GM21423 (cell line): ENCODE measurements at regions not wholly inside any gene's neighbourhood (a gene's known extent, or its start where the extent isn't known, plus 50 kb on each side); places are given as distances from the start of the nearest gene placed in this dataset.
"Not testable (repeated sequence)": the region's sequence is repeated elsewhere in the genome, so short reads cannot be mapped to it uniquely, and the experiment has no call there.

ENCODE experiments used
- ATAC-seq: cut with Tn5 transposase; IDR thresholded peaks from one replicate; pipeline ENCODE4 v1.9.1; 2021; ENCODE audit warnings: mild to moderate bottlenecking, moderate library complexity; ENCODE audit not compliant: unreplicated experiment

- no peak for ATAC-seq
These were observed 935.2 kb downstream of the TBL1XR1 start for GRCh38 chr3:176262071-176262470.

DNA sequence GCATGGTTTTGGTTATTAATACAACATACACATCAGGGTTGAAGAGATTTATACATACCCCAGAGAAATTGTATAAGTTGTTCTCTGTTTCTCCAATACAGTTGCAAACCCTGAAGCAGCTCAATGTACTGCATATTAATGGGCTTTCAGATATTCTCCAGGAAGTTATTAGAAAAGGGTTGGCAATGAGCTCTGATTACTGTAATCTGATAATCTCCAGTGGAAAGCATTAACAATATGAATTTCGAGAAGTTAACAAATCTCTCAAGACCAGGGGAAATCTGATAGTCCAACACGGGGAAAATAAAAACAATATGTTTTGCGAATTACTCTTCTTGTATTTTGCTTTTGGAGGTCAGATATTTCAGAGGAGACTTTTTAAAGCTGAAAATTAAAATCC lies 950.1 kb downstream of the TBL1XR1 start:
- ATAC-seq, result no peak

DNA sequence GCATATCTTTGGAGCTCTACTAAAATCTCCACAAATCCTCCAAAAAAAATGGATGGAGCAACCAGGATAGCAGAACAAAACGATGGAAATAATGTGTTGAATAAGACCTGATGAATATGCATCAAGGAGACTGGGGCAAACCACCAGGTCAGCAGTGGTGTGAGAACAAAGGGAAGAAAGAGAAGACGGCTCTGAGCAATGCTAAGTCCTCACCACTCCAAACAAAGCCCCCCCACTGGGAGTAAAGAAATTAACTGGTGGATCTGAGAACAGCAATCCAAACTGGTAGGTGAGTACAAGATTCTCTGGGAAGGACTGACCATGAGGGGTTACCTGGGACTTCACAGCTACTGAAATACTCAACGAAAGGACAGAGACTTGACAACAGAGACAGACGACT lies 977.3 kb downstream of the TBL1XR1 start:
- ATAC-seq, result no peak

- no peak for ATAC-seq
These were observed 982.5 kb downstream of the TBL1XR1 start for GRCh38 chr3:176214758-176215157.

DNA sequence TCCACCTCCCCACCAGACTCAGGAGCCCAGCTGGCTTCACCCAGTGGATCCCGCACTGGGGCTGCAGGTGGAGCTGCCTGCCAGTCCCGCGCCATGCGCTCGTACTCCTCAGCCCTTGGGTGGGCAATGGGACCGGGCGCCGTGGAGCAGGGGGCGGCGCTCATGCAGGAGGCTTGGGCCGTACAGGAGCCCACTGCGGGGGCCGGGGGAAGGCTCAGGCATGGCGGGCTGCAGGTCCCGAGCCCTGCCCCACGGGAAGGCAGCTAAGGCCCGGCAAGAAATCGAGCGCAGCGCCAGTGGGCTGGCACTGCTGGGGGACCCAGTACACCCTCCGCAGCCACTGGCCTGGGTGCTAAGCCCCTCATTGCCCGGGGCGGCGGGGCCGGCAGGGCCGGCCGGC lies 984.0 kb downstream of the TBL1XR1 start:
- not testable (repeated sequence) for ATAC-seq

DNA sequence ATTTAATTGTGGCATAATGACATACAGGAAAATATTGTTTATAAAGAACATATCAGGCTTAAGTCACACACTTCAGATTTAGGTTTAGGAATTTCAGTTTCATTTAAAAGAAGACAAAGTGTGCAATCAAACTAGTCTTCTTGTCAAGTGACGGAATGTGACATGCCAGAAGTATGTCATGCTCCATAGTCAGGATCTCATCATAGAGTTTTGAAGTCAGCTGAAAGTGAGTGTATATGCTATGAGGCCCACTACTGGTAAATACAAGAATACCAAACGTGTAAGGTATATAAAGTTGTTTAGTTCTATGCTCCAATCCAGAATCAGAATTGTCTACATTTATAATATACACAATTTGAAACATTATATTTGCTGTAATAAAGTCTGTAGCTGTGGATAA lies 988.4 kb downstream of the TBL1XR1 start:
- ATAC-seq, result no peak

DNA sequence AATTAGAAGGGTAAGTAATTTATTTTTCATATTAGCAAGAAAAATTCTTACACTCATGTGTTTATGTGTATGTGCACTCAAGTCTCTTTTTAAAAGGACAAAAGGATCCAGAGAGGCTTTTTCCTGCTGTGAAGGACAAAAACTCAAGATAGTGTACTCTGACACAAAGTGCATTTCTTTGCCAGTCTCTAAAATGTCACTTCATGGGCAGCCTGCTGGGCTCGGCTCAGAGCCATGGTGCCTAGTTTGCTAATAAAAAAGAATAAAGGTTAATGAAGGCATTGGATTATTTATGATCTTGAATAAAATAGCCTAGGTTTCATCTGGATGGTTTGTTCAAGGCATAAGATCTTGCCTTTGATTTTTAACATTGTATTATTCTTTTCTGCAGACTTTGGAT lies 989.0 kb downstream of the TBL1XR1 start:
- ATAC-seq, result no peak

DNA sequence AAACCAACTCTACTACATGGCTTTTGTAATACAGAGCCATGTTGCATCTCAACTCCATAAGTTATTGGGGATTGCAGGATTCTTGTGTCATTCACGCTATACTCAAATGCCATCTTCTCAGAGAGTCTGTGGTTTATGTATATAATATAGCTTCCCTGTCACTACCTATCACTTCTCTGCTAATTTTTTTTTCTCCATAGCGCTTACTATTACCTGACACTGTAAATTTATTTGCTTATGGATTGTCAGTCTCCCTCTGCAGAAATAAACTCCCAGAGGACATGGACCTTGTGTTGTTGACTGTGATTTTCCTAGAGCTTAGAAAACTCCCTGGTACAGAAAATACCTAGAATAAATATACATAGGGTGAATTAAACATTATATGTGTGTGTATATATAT lies 990.5 kb downstream of the TBL1XR1 start:
- ATAC-seq, result no peak

GRCh38 chr3:176202652-176203051 lies 994.6 kb downstream of the TBL1XR1 start:
- ATAC-seq, result no peak

DNA sequence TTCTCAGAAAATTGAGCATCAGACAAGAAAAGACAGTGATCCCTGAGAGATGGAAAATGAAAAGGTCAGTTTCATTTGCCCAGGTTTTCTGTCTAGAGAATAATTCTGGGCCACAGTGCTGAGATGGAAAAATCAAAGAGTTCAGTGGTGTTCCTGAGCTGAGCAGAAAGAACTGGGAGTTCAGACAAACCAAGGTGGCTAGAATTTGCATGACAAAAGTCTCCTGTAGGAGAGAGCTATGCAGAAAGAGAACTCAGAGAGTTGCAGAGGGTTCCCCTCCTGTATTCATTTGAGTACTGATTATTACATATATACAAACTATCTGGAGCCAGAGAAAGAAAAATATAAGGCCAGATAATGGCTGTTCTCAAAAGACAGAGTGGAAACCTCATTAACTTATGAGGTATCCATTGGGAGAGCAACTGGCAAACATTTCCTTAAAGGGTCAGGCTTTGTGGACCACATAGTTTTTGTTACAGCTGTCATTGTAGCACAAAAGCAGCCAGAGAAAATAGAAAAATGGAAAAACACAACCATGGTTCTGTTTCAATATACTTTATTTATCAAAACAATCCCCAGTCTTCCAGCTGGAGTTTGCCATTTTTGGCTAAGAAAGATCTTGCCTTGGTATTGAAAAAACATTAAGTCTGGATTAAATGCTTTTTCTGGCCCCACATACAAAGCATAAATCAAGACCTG lies 1004.1 kb downstream of the TBL1XR1 start:
- no peak for ATAC-seq

- no peak for ATAC-seq
These were observed 1006.5 kb downstream of the TBL1XR1 start for GRCh38 chr3:176190755-176191154.

DNA sequence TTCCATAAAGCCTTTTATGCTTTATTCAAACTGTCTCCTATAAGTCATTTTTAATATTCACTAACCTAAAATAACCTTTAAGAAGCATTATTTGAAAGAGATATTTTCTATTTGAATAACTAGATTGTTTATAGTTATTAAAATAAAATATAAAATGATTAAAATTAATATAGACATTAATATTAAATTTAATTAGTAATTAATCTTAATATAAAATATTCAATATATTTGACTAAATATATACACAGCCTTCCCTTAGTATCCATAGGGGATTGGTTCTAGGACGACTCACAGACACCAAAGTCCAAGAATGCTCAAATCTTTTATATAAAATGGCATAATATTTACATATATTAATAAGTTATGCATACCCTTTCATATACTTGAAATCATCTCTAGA lies 1014.1 kb downstream of the TBL1XR1 start:
- no peak for ATAC-seq

- ATAC-seq, result no peak
These were observed 1023.2 kb downstream of the TBL1XR1 start for GRCh38 chr3:176174060-176174459.

DNA sequence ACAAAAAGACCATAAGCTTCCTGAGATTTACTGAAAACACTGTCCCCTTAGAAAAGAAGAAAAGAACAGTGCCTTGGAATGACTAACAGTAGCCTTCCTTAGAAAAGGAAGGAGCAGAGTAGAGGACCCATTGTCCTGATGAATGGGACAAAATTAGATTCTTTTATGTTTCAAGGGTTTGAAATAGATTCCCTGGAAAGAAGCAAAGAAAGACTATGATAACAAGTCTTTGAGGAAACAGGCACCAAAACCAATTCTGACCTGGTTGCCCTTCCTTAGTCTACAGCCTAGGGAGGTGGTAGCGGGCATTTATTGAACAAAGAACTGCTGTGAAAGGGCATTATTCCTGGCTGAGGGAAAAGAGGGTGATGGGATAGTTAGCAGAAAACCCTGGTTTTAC lies 1024.8 kb downstream of the TBL1XR1 start:
- ATAC-seq, result no peak

DNA sequence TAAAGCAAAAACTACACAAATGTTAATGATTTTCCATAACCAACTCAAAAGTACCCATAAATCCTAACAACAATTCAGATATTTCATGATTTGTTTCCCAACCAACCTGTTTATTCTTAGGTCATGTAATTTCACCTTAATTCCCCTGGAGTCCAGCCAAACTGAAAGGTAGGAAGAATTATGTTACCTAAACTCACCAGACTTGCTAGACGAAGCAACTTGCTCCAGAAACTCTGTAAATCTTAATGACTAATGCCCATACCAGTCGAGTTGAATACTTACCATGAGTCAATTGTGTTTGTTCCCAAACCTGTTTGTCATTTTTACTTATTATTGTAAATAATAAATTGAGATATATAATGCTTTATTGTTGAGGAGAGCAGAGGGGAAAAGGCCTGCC lies 1030.0 kb downstream of the TBL1XR1 start:
- no peak for ATAC-seq

GRCh38 chr3:176160997-176161396 lies 1036.3 kb downstream of the TBL1XR1 start:
- no peak for ATAC-seq

DNA sequence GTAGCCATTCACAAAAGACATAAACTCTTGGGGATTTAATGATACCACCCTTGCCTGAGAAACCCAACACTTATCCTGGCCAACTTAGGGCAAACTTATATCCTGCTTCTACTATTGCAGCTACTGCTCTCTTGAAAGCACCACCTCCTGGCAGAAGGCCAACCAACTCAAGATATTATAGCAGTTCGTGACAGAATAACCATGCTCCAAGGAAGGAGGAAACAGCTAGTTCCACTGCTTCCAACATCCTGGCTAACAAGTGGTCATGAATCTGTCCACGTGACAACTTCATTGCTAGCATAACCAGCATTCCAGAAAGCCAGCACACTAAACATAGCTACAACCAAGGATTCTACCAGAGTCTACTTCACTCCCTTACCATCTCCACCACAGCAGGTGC lies 1037.5 kb downstream of the TBL1XR1 start:
- no peak for ATAC-seq

- ATAC-seq, result no peak
These were observed 1042.3 kb downstream of the TBL1XR1 start for GRCh38 chr3:176155012-176155411.

DNA sequence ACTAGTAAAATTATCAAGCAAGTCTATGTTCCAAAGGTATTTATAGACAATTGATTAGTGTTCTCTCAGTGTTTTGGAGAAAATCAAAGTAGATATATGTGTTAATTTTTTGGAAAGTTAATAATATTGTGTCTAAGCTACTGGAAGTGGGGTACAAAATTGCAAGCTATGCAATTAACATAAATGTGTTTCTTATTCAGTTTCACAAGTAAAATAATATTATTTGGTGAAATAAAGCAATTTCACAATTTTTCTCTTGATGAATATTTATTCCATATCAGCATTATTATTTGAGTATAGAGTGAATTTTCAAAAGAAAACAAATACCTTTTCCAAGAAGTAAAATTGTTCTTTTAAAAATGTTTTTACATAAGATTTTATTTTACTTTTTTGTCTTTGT lies 1047.7 kb downstream of the TBL1XR1 start:
- no peak for ATAC-seq

GRCh38 chr3:176147251-176147650 lies 1050.0 kb downstream of the TBL1XR1 start:
- ATAC-seq, result no peak

DNA sequence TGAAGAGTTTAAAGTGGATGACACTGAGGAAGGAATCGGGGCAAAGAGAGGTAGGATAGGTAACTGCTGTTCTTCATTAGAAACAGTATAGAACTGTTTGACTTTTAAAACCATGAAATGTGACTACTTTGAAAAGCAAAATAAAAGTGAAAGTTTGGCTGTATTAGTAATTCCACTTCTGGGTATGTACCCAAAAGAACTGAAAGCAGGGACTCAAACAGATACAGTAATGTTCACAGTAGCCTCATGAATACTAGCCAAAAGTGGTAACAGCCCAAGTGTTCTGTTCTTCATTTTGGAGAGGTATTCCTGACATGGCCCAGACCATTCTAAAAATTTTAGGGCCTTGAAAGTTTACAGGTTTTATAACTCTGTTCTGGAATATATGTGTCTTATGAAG lies 1055.4 kb downstream of the TBL1XR1 start:
- no peak for ATAC-seq

DNA sequence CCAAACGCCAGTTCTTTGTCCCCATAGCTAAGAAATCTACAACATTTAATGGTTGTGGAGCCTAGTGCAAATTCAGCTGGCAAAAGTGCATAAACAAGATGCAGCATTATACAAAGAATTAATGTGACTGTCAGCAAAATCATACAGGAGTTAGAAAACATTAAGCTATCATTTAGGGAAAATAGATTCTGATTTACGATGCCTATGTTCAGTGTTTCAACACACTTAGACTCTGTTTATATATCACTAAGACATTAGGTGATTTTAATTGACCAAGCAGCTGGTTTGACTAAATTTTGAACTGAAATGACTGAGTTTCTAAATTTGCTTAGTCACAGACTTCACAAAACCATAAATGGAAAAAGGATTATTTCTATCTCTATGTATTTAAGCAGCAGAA lies 1076.8 kb downstream of the TBL1XR1 start:
- no peak for ATAC-seq

DNA sequence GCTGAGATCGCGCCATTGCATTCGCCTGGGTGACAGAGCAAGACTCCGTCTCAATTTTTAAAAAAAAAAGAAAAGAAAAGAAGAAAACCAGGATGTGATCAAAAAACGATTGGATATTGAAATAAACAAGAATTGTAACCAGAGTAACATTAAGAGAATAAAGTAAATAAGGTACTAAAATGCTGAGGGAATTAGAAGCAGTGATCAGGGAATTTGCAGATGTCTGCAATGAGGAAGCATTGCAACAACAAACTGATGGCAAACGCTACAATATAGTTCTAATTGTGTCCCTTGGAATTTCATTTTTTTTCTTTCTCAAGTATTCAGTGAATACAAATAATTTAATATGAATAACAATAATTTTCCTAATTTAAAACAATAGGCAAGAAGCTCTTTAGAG lies 1077.5 kb downstream of the TBL1XR1 start:
- ATAC-seq, result no peak
